Esophagus squamous epithelium (tissue), 5 donors: ENCODE measurements at regions not wholly inside any gene's neighbourhood (a gene's known extent, or its start where the extent isn't known, plus 50 kb on each side); places are given as distances from the start of the nearest gene placed in this dataset.

Source experiments
- DNase-seq: peaks from one replicate; lab custom pipeline; 2025; lab: John Stamatoyannopoulos, UW
- H3K27ac ChIP-seq, 4 donors: fragments of 200-600 bp; sonication (generic); one replicate each; pipeline ENCODE4 v1.5.1; 2016 to 2019; ENCODE audit warnings: mild to moderate bottlenecking in 1 of 4
- H3K27me3 ChIP-seq, 4 donors: fragments of 200-600 bp; sonication (generic); 1 replicate in 3 of 4; 2 replicates in 1 of 4; pipeline versions ENCODE4 v1.5.1 to v1.6.0; 2017 to 2021; ENCODE audit warnings: antibody characterized with exemption in 1 of 4
- H3K36me3 ChIP-seq, 3 donors: fragments of 200-600 bp; sonication (generic); one replicate each; pipeline ENCODE4 v1.5.1; 2016 to 2019
- H3K4me1 ChIP-seq, 3 donors: fragments of 200-600 bp; sonication (generic); one replicate each; pipeline ENCODE4 v1.5.1; 2017 to 2019
- H3K4me3 ChIP-seq, 4 donors: fragments of 200-600 bp; sonication (generic); 1 replicate in 3 of 4; 2 replicates in 1 of 4; pipeline ENCODE4 v1.5.1; 2016 to 2019; ENCODE audit warnings: mild to moderate bottlenecking in 2 of 4, moderate library complexity in 1 of 4
- H3K9me3 ChIP-seq, 3 donors: fragments of 200-600 bp; sonication (generic); one replicate each; pipeline ENCODE4 v1.5.1; 2016 to 2019
- POLR2A ChIP-seq, 4 donors: fragments of 450-650 bp; IDR thresholded peaks; one replicate each; pipeline ENCODE4 v1.6.1; 2017; ENCODE audit warnings: antibody characterized with exemption in 4 of 4, mild to moderate bottlenecking in 4 of 4, moderate library complexity in 3 of 4
- WGBS, 2 donors: methylation state at CpG; one replicate each; pipeline ENCODE4 v1.1.5; 2018; 5-methylcytosine and 5-hydroxymethylcytosine counted together
- intact Hi-C: fragments of 100-400 bp; cut with DNase I; formaldehyde crosslinking; loops from one replicate; pipeline ENCODE4 v1.15.0; 2022
- TF ChIP-seq, protein P1 (sequence below), 6 experiments: fragments of 450-650 bp in 4 of 6; fragments of 200-600 bp in 2 of 6; sonication (generic) in 2 of 6; IDR thresholded peaks; one replicate each; pipeline ENCODE4 v1.5.1; 2016 to 2019; ENCODE audit warnings: antibody characterized with exemption in 6 of 6, mild to moderate bottlenecking in 4 of 6, moderate library complexity in 4 of 6
- donor health status: DM: yes; HTN: yes; CAD: no.

GRCh38 chr1:101153692-101154091 is 83.1 kb upstream of the S1PR1 start:
- DNase-seq = no peak
- Histone ChIP-seq H3K27me3 (no peaks in the 10 kb centered on the region), H3K36me3 (no peaks in the 10 kb centered on the region), H3K27ac (no peak overlapping the region), H3K4me1 (no peaks in the 10 kb centered on the region), H3K9me3 (no peaks in the 10 kb centered on the region), H3K4me3 (no peak overlapping the region)
- intact Hi-C loops = no loop called here
- WGBS, 2 donors = 65 to 73% methylated on average over 2 of the region's 2 CpGs
- TF ChIP-seq, protein P1, sequence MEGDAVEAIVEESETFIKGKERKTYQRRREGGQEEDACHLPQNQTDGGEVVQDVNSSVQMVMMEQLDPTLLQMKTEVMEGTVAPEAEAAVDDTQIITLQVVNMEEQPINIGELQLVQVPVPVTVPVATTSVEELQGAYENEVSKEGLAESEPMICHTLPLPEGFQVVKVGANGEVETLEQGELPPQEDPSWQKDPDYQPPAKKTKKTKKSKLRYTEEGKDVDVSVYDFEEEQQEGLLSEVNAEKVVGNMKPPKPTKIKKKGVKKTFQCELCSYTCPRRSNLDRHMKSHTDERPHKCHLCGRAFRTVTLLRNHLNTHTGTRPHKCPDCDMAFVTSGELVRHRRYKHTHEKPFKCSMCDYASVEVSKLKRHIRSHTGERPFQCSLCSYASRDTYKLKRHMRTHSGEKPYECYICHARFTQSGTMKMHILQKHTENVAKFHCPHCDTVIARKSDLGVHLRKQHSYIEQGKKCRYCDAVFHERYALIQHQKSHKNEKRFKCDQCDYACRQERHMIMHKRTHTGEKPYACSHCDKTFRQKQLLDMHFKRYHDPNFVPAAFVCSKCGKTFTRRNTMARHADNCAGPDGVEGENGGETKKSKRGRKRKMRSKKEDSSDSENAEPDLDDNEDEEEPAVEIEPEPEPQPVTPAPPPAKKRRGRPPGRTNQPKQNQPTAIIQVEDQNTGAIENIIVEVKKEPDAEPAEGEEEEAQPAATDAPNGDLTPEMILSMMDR (IDR thresholded peaks at IDR 0.05) = no peak
- no peak for TF ChIP-seq POLR2A (IDR thresholded peaks at IDR 0.05)

DNA sequence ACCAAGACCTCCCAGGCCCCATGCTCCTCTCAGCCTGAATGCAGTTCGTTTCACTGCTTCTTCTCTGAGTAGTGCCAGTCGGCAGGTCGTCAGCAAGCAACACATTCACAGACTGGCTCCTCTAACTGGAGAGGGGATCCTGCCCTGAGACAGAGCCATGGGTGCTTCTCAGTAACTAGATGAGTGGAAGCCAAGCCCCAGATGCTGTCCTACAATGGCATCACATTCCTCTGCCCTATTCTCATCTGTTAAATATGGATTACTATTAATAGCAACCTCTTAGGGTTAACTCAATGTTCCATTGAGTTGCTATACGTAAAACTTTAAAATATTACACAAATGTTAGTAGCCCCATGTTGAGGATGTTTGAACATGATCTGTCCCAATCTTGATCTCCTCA is 84.2 kb upstream of the S1PR1 start:
- no peak overlapping the region for H3K4me3 ChIP-seq
- no peaks in the 10 kb centered on the region for H3K36me3 ChIP-seq
- no peak overlapping the region for H3K27ac ChIP-seq
- WGBS, 2 donors = 77 to 78% methylated on average over 4 of the region's 4 CpGs
- no peaks in the 10 kb centered on the region for H3K27me3 ChIP-seq
- intact Hi-C loops = no loop called here
- no peak for DNase-seq
- TF ChIP-seq, protein P1 (IDR thresholded peaks at IDR 0.05) = no peak
- TF ChIP-seq POLR2A (IDR thresholded peaks at IDR 0.05) = no peak
- H3K9me3 ChIP-seq = no peaks in the 10 kb centered on the region
- no peaks in the 10 kb centered on the region for H3K4me1 ChIP-seq

DNA sequence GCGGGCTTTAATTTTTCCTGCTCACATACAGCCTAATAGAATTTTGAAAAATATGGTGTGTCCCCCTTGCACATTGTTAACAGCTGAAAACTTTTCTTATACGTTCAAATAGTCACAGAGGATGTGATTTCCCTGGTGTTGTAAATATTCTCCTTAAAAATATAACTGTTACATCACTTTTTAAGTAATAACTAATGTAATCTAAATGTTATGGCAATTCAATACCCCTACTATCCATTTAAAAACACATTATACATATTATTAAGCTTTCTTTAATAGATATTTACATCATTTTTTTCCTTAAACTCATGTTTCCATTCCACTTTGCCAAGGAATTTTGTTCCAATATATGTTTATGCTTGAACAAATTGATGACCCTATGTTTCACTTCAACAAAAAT is 85.5 kb upstream of the S1PR1 start:
- WGBS, 2 donors = 76 to 81% methylated on average over 2 of the region's 2 CpGs
- DNase-seq = no peak
- intact Hi-C loops = no loop called here
- H3K27me3 ChIP-seq = no peaks in the 10 kb centered on the region
- no peaks in the 10 kb centered on the region for H3K36me3 ChIP-seq
- no peaks in the 10 kb centered on the region for H3K9me3 ChIP-seq
- no peaks in the 10 kb centered on the region for H3K4me1 ChIP-seq
- H3K4me3 ChIP-seq = no peak overlapping the region
- no peak for TF ChIP-seq POLR2A (IDR thresholded peaks at IDR 0.05)
- TF ChIP-seq, protein P1 (IDR thresholded peaks at IDR 0.05) = no peak
- H3K27ac ChIP-seq = peak overlapping the region in 1 of 4 donors; percentile 3

GRCh38 chr1:101150670-101151069 is 86.1 kb upstream of the S1PR1 start:
- Histone ChIP-seq H3K4me3 (no peak overlapping the region), H3K36me3 (no peaks in the 10 kb centered on the region), H3K27ac (peak overlapping the region in 3 of 4 donors; percentile 3 to 34 (median 11)), H3K9me3 (no peaks in the 10 kb centered on the region), H3K4me1 (no peaks in the 10 kb centered on the region), H3K27me3 (no peaks in the 10 kb centered on the region)
- 54 to 70% methylated on average over 5 of the region's 5 CpGs for WGBS, 2 donors
- DNase-seq = no peak
- no peak for TF ChIP-seq POLR2A (IDR thresholded peaks at IDR 0.05)
- TF ChIP-seq, protein P1 (IDR thresholded peaks at IDR 0.05) = no peak
- intact Hi-C loops = no loop called here

GRCh38 chr1:101150266-101150665 is 86.6 kb upstream of the S1PR1 start:
- intact Hi-C loops = no loop called here
- peak overlapping the region in 1 of 4 donors; percentile 34 for H3K27ac ChIP-seq

More at GRCh38 chr1:101150266-101150665, 86.6 kb upstream of the S1PR1 start:
- Histone ChIP-seq H3K27me3 (no peaks in the 10 kb centered on the region), H3K4me1 (no peaks in the 10 kb centered on the region), H3K9me3 (no peaks in the 10 kb centered on the region), H3K4me3 (no peak overlapping the region), H3K36me3 (no peaks in the 10 kb centered on the region)
- TF ChIP-seq, protein P1 (IDR thresholded peaks at IDR 0.05) = no peak
- no peak for TF ChIP-seq POLR2A (IDR thresholded peaks at IDR 0.05)
- no peak for DNase-seq
- 58 to 64% methylated on average over 4 of the region's 4 CpGs for WGBS, 2 donors
